ENCODE measurements at regions not wholly inside any gene's neighbourhood (a gene's known extent, or its start where the extent isn't known, plus 50 kb on each side); places are given as distances from the start of the nearest gene placed in this dataset.

GRCh38 chr9:23638011-23638410, 188.0 kb downstream of the ELAVL2 start:
- TF ChIP-seq TCF7L2 (IDR thresholded peaks at IDR 0.05; ENCODE audit: borderline replicate concordance, low read depth, low read length) = no peak
- TF ChIP-seq, protein P1, sequence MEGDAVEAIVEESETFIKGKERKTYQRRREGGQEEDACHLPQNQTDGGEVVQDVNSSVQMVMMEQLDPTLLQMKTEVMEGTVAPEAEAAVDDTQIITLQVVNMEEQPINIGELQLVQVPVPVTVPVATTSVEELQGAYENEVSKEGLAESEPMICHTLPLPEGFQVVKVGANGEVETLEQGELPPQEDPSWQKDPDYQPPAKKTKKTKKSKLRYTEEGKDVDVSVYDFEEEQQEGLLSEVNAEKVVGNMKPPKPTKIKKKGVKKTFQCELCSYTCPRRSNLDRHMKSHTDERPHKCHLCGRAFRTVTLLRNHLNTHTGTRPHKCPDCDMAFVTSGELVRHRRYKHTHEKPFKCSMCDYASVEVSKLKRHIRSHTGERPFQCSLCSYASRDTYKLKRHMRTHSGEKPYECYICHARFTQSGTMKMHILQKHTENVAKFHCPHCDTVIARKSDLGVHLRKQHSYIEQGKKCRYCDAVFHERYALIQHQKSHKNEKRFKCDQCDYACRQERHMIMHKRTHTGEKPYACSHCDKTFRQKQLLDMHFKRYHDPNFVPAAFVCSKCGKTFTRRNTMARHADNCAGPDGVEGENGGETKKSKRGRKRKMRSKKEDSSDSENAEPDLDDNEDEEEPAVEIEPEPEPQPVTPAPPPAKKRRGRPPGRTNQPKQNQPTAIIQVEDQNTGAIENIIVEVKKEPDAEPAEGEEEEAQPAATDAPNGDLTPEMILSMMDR (tag by site-specific recombination; IDR thresholded peaks at IDR 0.05) = no peak
- no peak for TF ChIP-seq ZNF148 (tag by site-specific recombination; IDR thresholded peaks at IDR 0.05; ENCODE audit: borderline replicate concordance)
- TF ChIP-seq ZNF202 (tag by site-specific recombination; IDR thresholded peaks at IDR 0.05; ENCODE audit: borderline replicate concordance) = no peak
- TF ChIP-seq KLF16 (tag by site-specific recombination; IDR thresholded peaks at IDR 0.05) = no peak
- no peak for TF ChIP-seq ZNF221 (tag by site-specific recombination; IDR thresholded peaks at IDR 0.05; ENCODE audit: borderline replicate concordance)
- no peak for TF ChIP-seq ZNF792 (tag by site-specific recombination; IDR thresholded peaks at IDR 0.05)
- no peak for TF ChIP-seq ZNF138 (tag by site-specific recombination; IDR thresholded peaks at IDR 0.05; ENCODE audit: borderline replicate concordance)
- TF ChIP-seq, protein P2, sequence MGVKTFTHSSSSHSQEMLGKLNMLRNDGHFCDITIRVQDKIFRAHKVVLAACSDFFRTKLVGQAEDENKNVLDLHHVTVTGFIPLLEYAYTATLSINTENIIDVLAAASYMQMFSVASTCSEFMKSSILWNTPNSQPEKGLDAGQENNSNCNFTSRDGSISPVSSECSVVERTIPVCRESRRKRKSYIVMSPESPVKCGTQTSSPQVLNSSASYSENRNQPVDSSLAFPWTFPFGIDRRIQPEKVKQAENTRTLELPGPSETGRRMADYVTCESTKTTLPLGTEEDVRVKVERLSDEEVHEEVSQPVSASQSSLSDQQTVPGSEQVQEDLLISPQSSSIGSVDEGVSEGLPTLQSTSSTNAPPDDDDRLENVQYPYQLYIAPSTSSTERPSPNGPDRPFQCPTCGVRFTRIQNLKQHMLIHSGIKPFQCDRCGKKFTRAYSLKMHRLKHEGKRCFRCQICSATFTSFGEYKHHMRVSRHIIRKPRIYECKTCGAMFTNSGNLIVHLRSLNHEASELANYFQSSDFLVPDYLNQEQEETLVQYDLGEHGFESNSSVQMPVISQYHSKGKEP (tag by site-specific recombination; IDR thresholded peaks at IDR 0.05) = no peak
- no peak for TF ChIP-seq ZXDB (tag by site-specific recombination; IDR thresholded peaks at IDR 0.05)
- no peak for TF ChIP-seq ZNF175 (tag by site-specific recombination; IDR thresholded peaks at IDR 0.05)
- no peak for TF ChIP-seq PRDM1 (tag by site-specific recombination; IDR thresholded peaks at IDR 0.05)
